HEK293T (cell line): ENCODE measurements at regions not wholly inside any gene's neighbourhood (a gene's known extent, or its start where the extent isn't known, plus 50 kb on each side); places are given as distances from the start of the nearest gene placed in this dataset.

Experiments used
- CTCF ChIA-PET: fragments of 350-600 bp; formaldehyde crosslinking; extraction: SDS; loops from one replicate; lab custom pipeline; 2021; ENCODE audit warnings: antibody characterized with exemption, inconsistent platforms; lab: Yijun Ruan, JAX
- POLR2A ChIA-PET: fragments of 350-600 bp; formaldehyde crosslinking; extraction: SDS; loops from one replicate; lab custom pipeline; 2020; ENCODE audit warnings: antibody characterized with exemption, inconsistent platforms; lab: Yijun Ruan, JAX
- DNase-seq: peaks from one replicate; pipeline ENCODE4 v3.0.0; 2012; ENCODE audit warnings: mixed read lengths; ENCODE audit errors: extremely low spot score
- ARNT ChIP-seq: fragments of 450-650 bp; IDR thresholded peaks from 2 replicates; pipeline ENCODE4 v1.6.1; 2017; ENCODE audit warnings: mild to moderate bottlenecking
- BHLHE40 ChIP-seq: fragments of 450-650 bp; IDR thresholded peaks from 2 replicates; pipeline ENCODE4 v1.6.1; 2016; ENCODE audit warnings: mild to moderate bottlenecking, moderate library complexity, borderline replicate concordance
- CTBP1 ChIP-seq: fragments of 450-650 bp; IDR thresholded peaks from 2 replicates; pipeline ENCODE4 v1.6.1; 2016; ENCODE audit warnings: borderline replicate concordance
- ELF4 ChIP-seq: fragments of 450-650 bp; IDR thresholded peaks from 2 replicates; pipeline ENCODE4 v1.6.1; 2017; ENCODE audit warnings: antibody characterized with exemption
- FOXA1 ChIP-seq: fragments of 450-650 bp; IDR thresholded peaks from 2 replicates; pipeline ENCODE4 v1.6.1; 2016; ENCODE audit warnings: mild to moderate bottlenecking
- FOXK2 ChIP-seq: fragments of 450-650 bp; IDR thresholded peaks from 2 replicates; pipeline ENCODE4 v1.6.1; 2016; ENCODE audit warnings: mild to moderate bottlenecking
- FOXM1 ChIP-seq: fragments of 450-650 bp; IDR thresholded peaks from 2 replicates; pipeline ENCODE4 v1.6.1; 2017; ENCODE audit warnings: mild to moderate bottlenecking, borderline replicate concordance
- HDGF ChIP-seq: fragments of 450-650 bp; IDR thresholded peaks from 2 replicates; pipeline ENCODE4 v1.6.1; 2017; ENCODE audit warnings: antibody characterized with exemption, borderline replicate concordance
- L3MBTL2 ChIP-seq: fragments of 450-650 bp; conservative IDR thresholded peaks from 2 replicates; pipeline ENCODE4 v1.6.1; 2016; ENCODE audit warnings: mild to moderate bottlenecking
- LEF1 ChIP-seq: fragments of 450-650 bp; IDR thresholded peaks from 2 replicates; pipeline ENCODE4 v1.6.1; 2017; ENCODE audit warnings: mild to moderate bottlenecking, borderline replicate concordance
- NFRKB ChIP-seq: fragments of 450-650 bp; IDR thresholded peaks from 2 replicates; pipeline ENCODE4 v1.6.1; 2016; ENCODE audit warnings: mild to moderate bottlenecking, moderate library complexity
- SP1 ChIP-seq: fragments of 450-650 bp; IDR thresholded peaks from 2 replicates; pipeline ENCODE4 v1.6.1; 2017
- SUZ12 ChIP-seq: fragments of 450-650 bp; IDR thresholded peaks from 2 replicates; pipeline ENCODE4 v1.6.1; 2016; ENCODE audit warnings: mild to moderate bottlenecking
- TARDBP ChIP-seq: fragments of 450-650 bp; IDR thresholded peaks from 2 replicates; pipeline ENCODE4 v1.6.1; 2016
- ZNF384 ChIP-seq: fragments of 450-650 bp; IDR thresholded peaks from 2 replicates; pipeline ENCODE4 v1.6.1; 2016
- TF ChIP-seq, protein P1 (sequence below): fragments of 450-650 bp; IDR thresholded peaks from 2 replicates; pipeline ENCODE4 v1.6.1; 2016

DNA sequence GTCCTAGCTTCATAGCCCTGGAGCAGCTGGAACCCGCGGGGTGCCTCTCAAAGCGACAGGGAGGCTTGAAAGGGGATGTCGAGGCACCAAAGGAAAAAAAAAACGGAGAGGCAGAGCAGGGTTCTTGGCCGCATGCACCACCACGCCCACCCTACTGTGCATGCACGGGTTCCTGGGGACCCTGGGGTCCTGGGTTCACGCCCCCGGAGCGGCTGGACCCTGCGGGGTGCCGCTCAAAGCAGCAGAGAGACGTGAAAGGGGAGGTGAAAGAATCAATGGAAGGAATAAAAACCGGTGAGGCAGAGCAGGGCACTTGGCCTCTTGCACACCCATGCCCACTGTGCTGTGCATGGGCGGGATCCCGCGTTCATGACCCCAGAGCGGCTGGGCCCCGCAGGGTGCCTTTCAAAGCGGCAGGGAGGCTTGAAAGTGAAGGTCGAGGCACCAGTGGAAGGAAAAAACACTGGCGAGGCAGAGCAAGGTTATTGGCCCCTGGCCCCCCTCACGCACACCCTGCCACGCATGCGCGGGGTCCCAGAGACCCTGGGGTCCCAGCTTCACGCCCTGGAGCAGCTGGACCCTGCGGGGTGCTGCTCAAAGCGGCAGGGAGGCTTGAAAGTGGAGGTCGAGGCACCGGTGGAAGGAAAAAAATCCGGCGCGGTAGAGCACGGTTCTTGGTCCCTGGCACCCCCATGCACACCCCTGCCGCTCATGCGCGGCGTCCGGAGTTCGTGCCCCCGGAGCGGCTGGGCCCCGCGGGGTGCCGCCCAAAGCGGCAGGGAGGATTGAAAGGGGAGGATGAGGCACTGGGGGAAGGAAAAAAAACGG lies 318.5 kb downstream of the ALG10 start:
- CTCF ChIA-PET: no interaction called here
- TF ChIP-seq ELF4 (no peak), L3MBTL2 (peak; percentile 33; the same call in 1 of the 2 replicates), FOXA1 (no peak), TARDBP (no peak)
- TF ChIP-seq, protein P1, sequence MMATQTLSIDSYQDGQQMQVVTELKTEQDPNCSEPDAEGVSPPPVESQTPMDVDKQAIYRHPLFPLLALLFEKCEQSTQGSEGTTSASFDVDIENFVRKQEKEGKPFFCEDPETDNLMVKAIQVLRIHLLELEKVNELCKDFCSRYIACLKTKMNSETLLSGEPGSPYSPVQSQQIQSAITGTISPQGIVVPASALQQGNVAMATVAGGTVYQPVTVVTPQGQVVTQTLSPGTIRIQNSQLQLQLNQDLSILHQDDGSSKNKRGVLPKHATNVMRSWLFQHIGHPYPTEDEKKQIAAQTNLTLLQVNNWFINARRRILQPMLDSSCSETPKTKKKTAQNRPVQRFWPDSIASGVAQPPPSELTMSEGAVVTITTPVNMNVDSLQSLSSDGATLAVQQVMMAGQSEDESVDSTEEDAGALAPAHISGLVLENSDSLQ: no peak
- POLR2A ChIA-PET: no interaction called here
- DNase-seq: no peak

DNA sequence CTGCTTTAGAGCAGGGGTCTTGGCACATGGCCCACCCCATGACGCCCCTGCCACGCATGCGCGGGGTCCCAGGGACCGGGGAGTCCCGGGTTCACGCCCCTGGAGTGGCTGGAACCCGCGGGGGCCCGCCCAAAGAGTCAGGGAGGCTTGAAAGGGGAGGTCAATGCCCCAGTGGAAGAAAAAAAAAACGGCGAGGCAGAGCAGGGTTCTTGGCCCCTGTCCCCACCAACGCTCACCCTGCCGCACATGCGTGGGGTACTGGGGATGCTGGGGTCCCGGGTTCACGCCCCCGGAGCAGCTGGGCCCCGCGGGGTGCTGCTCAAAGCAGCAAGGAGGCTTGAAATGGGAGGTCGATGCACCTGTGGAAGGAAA lies 319.1 kb downstream of the ALG10 start:
- CTCF ChIA-PET: no interaction called here
- POLR2A ChIA-PET: no interaction called here
- DNase-seq: no peak
- no peak for TF ChIP-seq L3MBTL2
- no peak for TF ChIP-seq ARNT
- no peak for TF ChIP-seq FOXA1
- TF ChIP-seq ELF4: no peak
- TF ChIP-seq TARDBP: no peak
- no peak for TF ChIP-seq FOXM1
- TF ChIP-seq, protein P1: no peak
- no peak for TF ChIP-seq SUZ12
- no peak for TF ChIP-seq FOXK2
- no peak for TF ChIP-seq SP1
- no peak for TF ChIP-seq ZNF384
- no peak for TF ChIP-seq BHLHE40
- TF ChIP-seq NFRKB: no peak
- TF ChIP-seq CTBP1: no peak
- TF ChIP-seq HDGF: no peak
- TF ChIP-seq LEF1: no peak

DNA sequence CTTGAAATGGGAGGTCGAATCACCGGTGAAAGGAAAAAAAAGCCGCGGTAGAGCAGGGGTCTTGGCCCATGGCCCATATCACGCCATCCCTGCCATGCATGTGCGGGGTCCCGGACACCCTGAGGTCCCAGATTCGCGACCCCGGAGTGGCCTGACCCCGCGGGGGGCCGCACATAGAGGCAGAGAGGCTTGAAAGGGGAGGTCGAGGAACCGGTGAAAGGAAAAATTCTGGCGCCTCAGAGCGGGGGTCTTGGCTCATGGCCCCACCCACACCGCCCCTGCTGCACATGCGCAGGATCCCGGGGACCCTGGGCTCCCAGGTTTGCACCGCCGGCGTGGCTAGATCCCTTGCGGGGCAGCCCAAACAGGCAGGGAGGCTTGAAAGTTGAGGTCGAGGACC lies 319.8 kb downstream of the ALG10 start:
- CTCF ChIA-PET: no interaction called here
- DNase-seq: no peak
- TF ChIP-seq BHLHE40 (no peak), TARDBP (no peak), SUZ12 (no peak), FOXK2 (no peak), L3MBTL2 (no peak), FOXM1 (no peak), SP1 (no peak), CTBP1 (no peak), FOXA1 (no peak), LEF1 (no peak), HDGF (no peak), ZNF384 (no peak), ELF4 (no peak), NFRKB (no peak)
- TF ChIP-seq, protein P1: no peak
- POLR2A ChIA-PET: no interaction called here

DNA sequence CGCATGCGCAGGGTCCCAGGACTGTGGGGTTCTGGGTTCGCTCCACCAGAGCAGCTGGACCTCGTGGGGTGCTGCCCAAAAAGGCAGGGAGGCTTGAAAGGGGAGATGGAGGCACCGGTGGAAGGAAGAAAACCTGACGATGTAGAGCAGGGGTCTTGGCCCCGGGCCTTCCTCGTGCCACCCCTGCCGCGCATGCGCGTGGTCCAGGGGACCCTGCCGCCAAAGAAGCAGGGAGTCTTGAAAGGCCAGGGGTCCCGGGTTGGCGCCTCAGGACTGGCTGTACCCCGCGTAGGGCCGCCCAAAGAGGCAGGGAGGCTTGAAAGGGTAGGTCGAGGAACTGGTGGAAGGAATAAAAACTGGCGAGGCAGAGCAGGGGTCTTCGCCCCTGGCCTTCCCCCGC lies 321.0 kb downstream of the ALG10 start:
- ChIA-PET POLR2A (no interaction called here), CTCF (no interaction called here)
- TF ChIP-seq SUZ12 (no peak), HDGF (no peak), NFRKB (no peak), LEF1 (no peak)
- TF ChIP-seq, protein P1: no peak
- no peak for DNase-seq

DNA sequence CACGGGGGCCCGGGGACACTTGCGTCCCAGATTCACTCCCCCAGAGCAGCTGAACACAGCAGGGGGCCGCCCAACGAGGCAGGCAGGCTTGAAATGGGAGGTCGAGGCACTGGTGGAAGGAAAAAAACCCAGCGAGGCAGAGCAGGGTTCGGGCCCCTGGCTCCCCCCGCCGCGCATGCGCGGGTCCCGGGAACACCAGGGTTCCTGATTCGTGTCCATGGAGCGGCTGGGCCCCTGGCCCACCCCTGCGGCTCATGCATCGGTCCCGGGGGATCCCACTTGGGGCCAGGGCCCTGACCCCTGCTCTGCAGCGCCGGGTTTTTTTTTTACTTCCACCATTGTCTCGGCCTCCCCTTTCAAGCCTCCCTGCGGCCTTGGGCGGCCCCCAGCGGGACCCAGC lies 321.5 kb downstream of the ALG10 start:
- no peak for DNase-seq
- POLR2A ChIA-PET: no interaction called here

DNA sequence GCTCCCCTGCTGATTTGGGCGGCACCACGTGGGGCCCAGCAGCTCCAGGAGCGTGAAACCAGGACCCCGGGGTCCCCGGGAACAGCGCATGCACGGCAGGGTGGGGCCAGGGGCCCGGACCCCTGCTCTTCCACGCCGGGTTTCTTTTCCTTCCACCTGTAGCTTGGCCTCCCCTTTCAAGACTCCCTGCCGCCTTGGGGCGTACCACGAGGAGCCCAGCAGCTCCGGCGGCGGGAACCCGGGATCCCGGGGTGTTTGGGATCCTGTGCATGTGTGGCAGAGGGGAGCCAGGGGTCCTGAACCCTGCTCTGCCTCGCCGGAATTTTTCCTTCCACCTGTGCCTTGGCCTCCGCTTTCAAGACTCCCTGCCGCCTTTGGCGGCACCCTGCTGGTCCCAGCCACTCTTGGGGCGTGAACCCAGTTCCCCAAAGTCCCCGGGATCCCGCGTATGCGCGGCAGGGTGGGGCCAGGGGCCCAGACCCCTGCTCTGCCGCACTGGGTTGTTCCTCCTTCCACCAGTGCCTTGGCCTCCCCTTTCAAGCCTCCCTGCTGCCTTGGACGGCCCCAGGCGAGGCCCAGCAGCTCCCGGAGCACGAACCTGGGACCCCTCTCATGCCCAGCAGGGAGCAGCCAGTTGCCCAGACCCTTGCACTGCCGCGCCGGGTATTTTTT lies 322.7 kb downstream of the ALG10 start:
- TF ChIP-seq HDGF: no peak
- no peak for TF ChIP-seq BHLHE40
- TF ChIP-seq CTBP1: no peak
- ChIA-PET CTCF (no interaction called here), POLR2A (no interaction called here)
- no peak for DNase-seq

More for the DNA sequence above, 321.5 kb downstream of the ALG10 start:
- CTCF ChIA-PET: no interaction called here
- TF ChIP-seq FOXM1 (no peak), BHLHE40 (no peak), TARDBP (no peak), ZNF384 (no peak)
